HepG2 (cell line): ENCODE measurements at regions not wholly inside any gene's neighbourhood (a gene's known extent, or its start where the extent isn't known, plus 50 kb on each side); places are given as distances from the start of the nearest gene placed in this dataset.

Experiments
- ATAC-seq: fragments of 200-7000 bp; cut with Tn5 transposase; 3 replicates; pipeline ENCODE4 v1.9.1; 2020; ENCODE audit warnings: mild to moderate bottlenecking, moderate library complexity
- BruUV-seq: library from RNA; stranded (reverse); fragments of 400-500 nt; replicated peaks from 2 replicates; lab custom pipeline; 2021; lab: Mats Ljungman, UMichigan
- CTCF ChIA-PET: fragments of 300-600 bp; formaldehyde crosslinking; extraction: SDS; loops from one replicate; lab custom pipeline; 2021; ENCODE audit warnings: low total read pairs, inconsistent platforms, low intra/inter-chr PET ratio; lab: Yijun Ruan, JAX
- POLR2A ChIA-PET: fragments of 350-600 bp; sonication (Branson Sonifier 250); formaldehyde crosslinking; loops from one replicate; lab custom pipeline; 2020; ENCODE audit warnings: antibody characterized with exemption, inconsistent platforms; lab: Yijun Ruan, JAX
- DNase-seq: peaks from one replicate; pipeline ENCODE4 v3.0.0-alpha.2; 2015; ENCODE audit warnings: low spot score
- FAIRE-seq: peaks from 3 replicates; lab custom pipeline; 2011; peaks lifted over from hg19 to GRCh38; lab: Jason Lieb, UNC
- H2AFZ ChIP-seq: one replicate; pipeline ENCODE4 v1.6.1; 2011; ENCODE audit warnings: low read length, inconsistent platforms
- H3K27ac ChIP-seq: fragments of 300-600 bp; 3 replicates; pipeline ENCODE4 v1.8.0; 2011; ENCODE audit warnings: mixed run types, mild to moderate bottlenecking, mixed read lengths, low read length, inconsistent platforms; ENCODE audit not compliant: insufficient read depth; ENCODE audit errors: extremely low read length
- H3K27me3 ChIP-seq, 2 experiments: fragments of 200-600 bp in 1 of 2; 2 replicates in 1 of 2; 3 replicates in 1 of 2; pipeline versions ENCODE4 v1.6.0 to v1.8.0; 2011; ENCODE audit warnings: low read length in 2 of 2, mild to moderate bottlenecking in 2 of 2, moderate library complexity in 2 of 2, inconsistent platforms in 1 of 2; ENCODE audit not compliant: insufficient read depth in 2 of 2, control insufficient read depth in 1 of 2
- H3K36me3 ChIP-seq, 2 experiments: fragments of 200-600 bp in 1 of 2; replicated peaks in 1 of 2; 2 replicates in 1 of 2; 3 replicates in 1 of 2; pipeline versions ENCODE4 v1.5.1 to v1.8.0; 2011; ENCODE audit warnings: low read length in 2 of 2, inconsistent platforms in 1 of 2; ENCODE audit not compliant: insufficient read depth in 2 of 2, control insufficient read depth in 1 of 2
- H3K4me1 ChIP-seq: 2 replicates; pipeline ENCODE4 v1.5.1; 2012; ENCODE audit warnings: low read length, inconsistent platforms; ENCODE audit not compliant: insufficient read depth
- H3K4me2 ChIP-seq: 2 replicates; pipeline ENCODE4 v1.6.0; 2011; ENCODE audit warnings: low read depth, low read length, inconsistent platforms
- H3K4me3 ChIP-seq, 3 experiments: fragments of 200-600 bp in 1 of 3; sonication (generic), shearing (Covaris generic) in 1 of 3; replicated peaks in 1 of 3; 2 replicates each; pipeline ENCODE4 v1.5.1; 2011 to 2016; ENCODE audit warnings: low read length in 3 of 3, inconsistent platforms in 2 of 3, low read depth in 2 of 3, mild to moderate bottlenecking in 2 of 3, control low read depth in 1 of 3, mixed read lengths in 1 of 3; ENCODE audit not compliant: insufficient read depth in 1 of 3
- H3K79me2 ChIP-seq: one replicate; pipeline ENCODE4 v1.6.1; 2011; ENCODE audit warnings: low read length, inconsistent platforms; ENCODE audit not compliant: insufficient read depth
- H3K9ac ChIP-seq: 2 replicates; pipeline ENCODE4 v1.6.0; 2011; ENCODE audit warnings: mild to moderate bottlenecking, low read depth, low read length, inconsistent platforms; ENCODE audit not compliant: insufficient read depth
- H3K9me3 ChIP-seq: 2 replicates; pipeline ENCODE4 v1.5.1; 2012; ENCODE audit warnings: mild to moderate bottlenecking, low read length
- H4K20me1 ChIP-seq: 2 replicates; pipeline ENCODE4 v1.6.0; 2011; ENCODE audit warnings: inconsistent platforms, mild to moderate bottlenecking, low read length, moderate library complexity; ENCODE audit not compliant: insufficient read depth
- CTCF ChIP-seq: sonication (generic); formaldehyde crosslinking; IDR thresholded peaks from 2 replicates; pipeline ENCODE4 v1.5.0; 2020; ENCODE audit warnings: mild to moderate bottlenecking, missing genetic modification reagents, moderate library complexity
- MAFK ChIP-seq, 2 experiments: IDR thresholded peaks in 1 of 2; conservative IDR thresholded peaks in 1 of 2; 2 replicates each; pipeline ENCODE4 v1.6.1; 2011; ENCODE audit warnings: improper control_type of control experiment in 2 of 2, low read length in 2 of 2
- MAZ ChIP-seq, 2 experiments: sonication (generic) in 1 of 2; formaldehyde crosslinking in 1 of 2; IDR thresholded peaks; 2 replicates each; pipeline versions ENCODE4 v1.5.0 to v1.6.1; 2012 to 2020; ENCODE audit warnings: low read depth in 2 of 2, mild to moderate bottlenecking in 2 of 2, borderline replicate concordance in 1 of 2, improper control_type of control experiment in 1 of 2, low read length in 1 of 2, missing genetic modification reagents in 1 of 2, moderate library complexity in 1 of 2
- U2AF1 ChIP-seq: fragments of 200-400 bp; formaldehyde crosslinking; optimal IDR thresholded peaks from 2 replicates; pipeline ENCODE3; 2017; ENCODE audit warnings: mild to moderate bottlenecking, low read depth, low read length
- ZNF280D ChIP-seq: sonication (generic); formaldehyde crosslinking; IDR thresholded peaks from 2 replicates; pipeline ENCODE4 v1.5.1; 2020; ENCODE audit warnings: mild to moderate bottlenecking, missing genetic modification reagents
- ZNF317 ChIP-seq: sonication (generic); formaldehyde crosslinking; IDR thresholded peaks from 2 replicates; pipeline ENCODE4 v1.5.0; 2020; ENCODE audit warnings: mild to moderate bottlenecking, missing genetic modification reagents
- ZNF616 ChIP-seq: sonication (generic); formaldehyde crosslinking; IDR thresholded peaks from 2 replicates; pipeline ENCODE4 v1.5.0; 2020; ENCODE audit warnings: low read depth, mild to moderate bottlenecking, missing genetic modification reagents
- ZSCAN22 ChIP-seq: sonication (generic); formaldehyde crosslinking; IDR thresholded peaks from 2 replicates; pipeline ENCODE4 v1.4.0; 2020; ENCODE audit warnings: mild to moderate bottlenecking, missing genetic modification reagents
- WGBS: methylation state at CpG from one replicate; pipeline ENCODE4 v1.1.6; 2017; ENCODE audit warnings: low lambda C conversion rate; 5-methylcytosine and 5-hydroxymethylcytosine counted together
- in situ Hi-C: cut with HindIII; loops from 2 replicates; pipeline ENCODE4 v1.10.0; 2017; ENCODE audit warnings: low pct_unique_long_range_greater_than_20kb; ENCODE audit not compliant: extremely low pct_ligation_motif_present
- intact Hi-C: fragments of 100-400 bp; cut with micrococcal nuclease; formaldehyde crosslinking; loops from one replicate; pipeline ENCODE4 v1.10.0; 2022; ENCODE audit not compliant: unreplicated experiment

GRCh38 chr6:91127752-91128151, 540.9 kb upstream of the MAP3K7 start:
- BruUV-seq: no TSS peak
- ChIA-PET CTCF (no interaction called here), POLR2A (no interaction called here)
- ATAC-seq: no peak
- Histone ChIP-seq H3K27ac (no peak overlapping the region), H3K9ac (no peak overlapping the region), H4K20me1 (no peaks in the 10 kb centered on the region), H2AFZ (no peak overlapping the region), H3K27me3 (no peaks in the 10 kb centered on the region), H3K36me3 (no peaks in the 10 kb centered on the region), H3K4me3 (no peak overlapping the region), H3K4me2 (no peak overlapping the region), H3K9me3 (no peaks in the 10 kb centered on the region), H3K4me1 (no peaks in the 10 kb centered on the region), H3K79me2 (no peaks in the 10 kb centered on the region)
- no peak for DNase-seq
- in situ Hi-C loops (no loop called here), intact Hi-C loops (no loop called here)
- FAIRE-seq: no peak
- no peak for TF ChIP-seq ZNF616 (CRISPR knock-in tag)
- TF ChIP-seq MAZ (IDR thresholded peaks at IDR 0.05; ENCODE audit: borderline replicate concordance, low read depth, low read length): no peak
- TF ChIP-seq MAZ (CRISPR knock-in tag; IDR thresholded peaks at IDR 0.05; ENCODE audit: low read depth): no peak
- 0 out of 4 replicates have a peak, but pooled peaks of 1 of the 2 experiments have one; percentile 2 for TF ChIP-seq MAFK (conservative IDR thresholded peaks at IDR 0.05 in 1 of 2, IDR thresholded peaks at IDR 0.05 in 1 of 2; ENCODE audit: low read length in 2 of 2)

GRCh38 chr6:91126876-91127275, 540.0 kb upstream of the MAP3K7 start:
- Histone ChIP-seq H3K9ac (no peak overlapping the region), H3K4me1 (no peaks in the 10 kb centered on the region), H3K79me2 (no peaks in the 10 kb centered on the region), H3K9me3 (no peaks in the 10 kb centered on the region), H3K4me2 (no peak overlapping the region), H3K36me3 (no peaks in the 10 kb centered on the region), H2AFZ (no peak overlapping the region), H4K20me1 (no peaks in the 10 kb centered on the region), H3K27ac (no peak overlapping the region), H3K27me3 (no peaks in the 10 kb centered on the region), H3K4me3 (no peak overlapping the region)
- TF ChIP-seq U2AF1 (no peak), ZNF280D (no peak), ZSCAN22 (no peak), CTCF (no peak), ZNF317 (CRISPR knock-in tag) (peak; percentile 81; the same call in 1 of the 2 replicates)
- 0% methylated on average over 5 of the region's 5 CpGs for WGBS
- in situ Hi-C loops: no loop called here
- BruUV-seq: no TSS peak
- POLR2A ChIA-PET: no interaction called here
- CTCF ChIA-PET: no interaction called here
- intact Hi-C loops: no loop called here
- ATAC-seq: no peak
- DNase-seq: no peak
- FAIRE-seq: no peak
